Stomach (tissue), 4 donors: ENCODE measurements at regions not wholly inside any gene's neighbourhood (a gene's known extent, or its start where the extent isn't known, plus 50 kb on each side); places are given as distances from the start of the nearest gene placed in this dataset.

Experiments used
- CTCF ChIP-seq, 7 experiments: fragments of 450-650 bp in 4 of 7; fragments of 200-600 bp in 3 of 7; sonication (generic) in 3 of 7; IDR thresholded peaks; one replicate each; pipeline ENCODE4 v1.5.1; 2016 to 2019; ENCODE audit warnings: antibody characterized with exemption in 7 of 7, control low read depth in 2 of 7, mild to moderate bottlenecking in 1 of 7
- EP300 ChIP-seq: sonication (generic); formaldehyde crosslinking; IDR thresholded peaks from one replicate; pipeline ENCODE4 v1.6.1; 2017; ENCODE audit warnings: antibody characterized with exemption
- POLR2A ChIP-seq, 4 donors: fragments of 450-650 bp; IDR thresholded peaks; one replicate each; pipeline ENCODE4 v1.6.1; 2016; ENCODE audit warnings: antibody characterized with exemption in 4 of 4, control low read depth in 2 of 4, mild to moderate bottlenecking in 1 of 4, moderate library complexity in 1 of 4
- POLR2AphosphoS5 ChIP-seq, 3 donors: sonication (generic); formaldehyde crosslinking; IDR thresholded peaks; one replicate each; pipeline ENCODE4 v1.6.1; 2016; ENCODE audit warnings: antibody characterized with exemption in 3 of 3

- TF ChIP-seq EP300 (no peak), POLR2A (IDR thresholded peaks at IDR 0.05) (no peak), CTCF (IDR thresholded peaks at IDR 0.05) (no peak), POLR2AphosphoS5 (IDR thresholded peaks at IDR 0.05) (no peak)
Observed at GRCh38 chr1:30642391-30643120, 80.8 kb downstream of the MATN1 start.
